Kidney epithelial cell (primary cell): ENCODE measurements at regions not wholly inside any gene's neighbourhood (a gene's known extent, or its start where the extent isn't known, plus 50 kb on each side); places are given as distances from the start of the nearest gene placed in this dataset.

Experiments
- DNase-seq: peaks from one replicate; pipeline ENCODE4 v3.0.0-alpha.2; 2010; ENCODE audit warnings: low read depth
- H3K27me3 ChIP-seq: 2 replicates; pipeline ENCODE4 v1.6.0; 2011; ENCODE audit warnings: low read length; ENCODE audit not compliant: control insufficient read depth, insufficient read depth
- H3K36me3 ChIP-seq: 2 replicates; pipeline ENCODE4 v1.5.1; 2011; ENCODE audit warnings: low read length; ENCODE audit not compliant: control insufficient read depth, insufficient read depth
- H3K4me3 ChIP-seq: 2 replicates; pipeline ENCODE4 v1.5.1; 2011; ENCODE audit warnings: low read depth, mild to moderate bottlenecking, control low read depth, low read length
- CTCF ChIP-seq: IDR thresholded peaks from 2 replicates; pipeline ENCODE4 v1.5.1; 2011; ENCODE audit warnings: mild to moderate bottlenecking, moderate library complexity, low read length, control low read depth, inconsistent platforms; ENCODE audit not compliant: insufficient read depth, poor library complexity, severe bottlenecking

- no peak overlapping the region for H3K4me3 ChIP-seq
- H3K27me3 ChIP-seq, result no peaks in the 10 kb centered on the region
- no peaks in the 10 kb centered on the region for H3K36me3 ChIP-seq
- TF ChIP-seq CTCF, result no peak
- no peak for DNase-seq
Measured at GRCh38 chr3:102887431-102887830, 452.6 kb downstream of the ZPLD1 start.

GRCh38 chr3:102896851-102897621, 462.2 kb downstream of the ZPLD1 start:
- DNase-seq, result no peak
- no peak for TF ChIP-seq CTCF
- H3K36me3 ChIP-seq, result no peaks in the 10 kb centered on the region
- no peaks in the 10 kb centered on the region for H3K27me3 ChIP-seq
- no peak overlapping the region for H3K4me3 ChIP-seq

- DNase-seq, result no peak
- Histone ChIP-seq H3K36me3 (no peaks in the 10 kb centered on the region), H3K4me3 (no peak overlapping the region), H3K27me3 (no peaks in the 10 kb centered on the region)
- no peak for TF ChIP-seq CTCF
Measured at GRCh38 chr3:102904629-102905028, 469.8 kb downstream of the ZPLD1 start.

- TF ChIP-seq CTCF, result no peak
- no peak overlapping the region for H3K4me3 ChIP-seq
- H3K36me3 ChIP-seq, result no peaks in the 10 kb centered on the region
- no peaks in the 10 kb centered on the region for H3K27me3 ChIP-seq
- DNase-seq, result no peak
Measured at GRCh38 chr3:102905811-102906210, 471.0 kb downstream of the ZPLD1 start.

- no peak for DNase-seq
- Histone ChIP-seq H3K27me3 (no peaks in the 10 kb centered on the region), H3K36me3 (no peaks in the 10 kb centered on the region), H3K4me3 (no peak overlapping the region)
- no peak for TF ChIP-seq CTCF
Measured at GRCh38 chr3:102906818-102907217, 472.0 kb downstream of the ZPLD1 start.

- no peak overlapping the region for H3K4me3 ChIP-seq
- no peak for TF ChIP-seq CTCF
- H3K27me3 ChIP-seq, result no peaks in the 10 kb centered on the region
- no peak for DNase-seq
- H3K36me3 ChIP-seq, result no peaks in the 10 kb centered on the region
Measured at GRCh38 chr3:102909904-102910303, 475.1 kb downstream of the ZPLD1 start.
